ENCODE measurements at regions not wholly inside any gene's neighbourhood (a gene's known extent, or its start where the extent isn't known, plus 50 kb on each side); places are given as distances from the start of the nearest gene placed in this dataset.

DNA sequence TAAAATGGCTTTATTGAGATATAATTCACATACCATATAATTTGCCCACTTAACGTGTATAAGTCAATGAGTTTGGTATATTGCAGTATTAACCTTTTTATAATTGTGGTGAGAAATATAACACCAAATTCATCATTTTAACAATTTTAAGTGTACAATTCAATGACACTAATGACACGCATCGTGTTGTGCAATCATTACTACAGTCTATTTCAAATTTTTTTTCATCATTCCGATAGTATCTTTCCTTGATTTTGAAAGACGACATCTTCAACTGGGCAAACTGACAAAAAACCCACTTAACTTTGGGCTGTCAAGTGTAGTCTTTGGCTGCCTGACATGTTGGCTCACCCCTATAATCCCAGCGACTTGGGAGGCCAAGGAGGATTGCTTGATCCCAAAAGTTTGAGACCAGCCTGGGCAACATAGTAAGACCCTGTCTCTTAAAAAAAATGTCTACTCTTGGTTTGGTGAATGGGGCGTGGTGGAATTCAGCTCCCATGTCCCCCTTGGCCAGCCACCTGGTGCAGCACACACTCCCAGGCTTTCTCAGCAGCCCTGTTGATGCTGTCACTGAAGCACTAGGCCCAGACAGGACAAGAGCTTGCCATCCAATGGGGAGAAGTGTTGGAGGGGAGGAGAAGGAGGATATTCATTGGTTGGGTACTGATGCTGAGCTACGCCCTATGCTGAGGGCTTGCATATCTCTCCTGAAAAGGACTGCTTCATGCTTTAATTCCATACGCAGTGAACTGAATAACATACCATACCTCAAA, 150.5 kb downstream of the CD83 start:
- 92 to 94% methylated on average over 9 of the region's 9 CpGs for WGBS, 2 donors

GRCh38 chr6:14269436-14269835, 151.9 kb downstream of the CD83 start:
- H3K27ac ChIP-seq, result no peak overlapping the region
- no peak overlapping the region for H3K4me3 ChIP-seq
- no peaks in the 10 kb centered on the region for H3K27me3 ChIP-seq
- 63 to 73% methylated on average over 2 of the region's 2 CpGs for WGBS, 2 donors
- peaks cover 0 to 6% (median 0%) of the 10 kb centered on the region in 4 donors for H3K4me1 ChIP-seq
- DNase-seq, result no peak
- peaks cover 0 to 1% (median 0%) of the 10 kb centered on the region in 4 donors for H3K9me3 ChIP-seq
- no peak for ATAC-seq (ENCODE audit: low FRiP score in 2 of 2)
- no peak for TF ChIP-seq EP300 (IDR thresholded peaks at IDR 0.05)
- no peak for TF ChIP-seq CTCF (IDR thresholded peaks at IDR 0.05)
- no peak for TF ChIP-seq POLR2AphosphoS5 (IDR thresholded peaks at IDR 0.05)
- no peak for TF ChIP-seq POLR2A (IDR thresholded peaks at IDR 0.05)
- no peaks in the 10 kb centered on the region for H3K36me3 ChIP-seq

More for the DNA sequence above, 150.5 kb downstream of the CD83 start:
- no peak for ATAC-seq (ENCODE audit: low FRiP score in 2 of 2)
- H3K36me3 ChIP-seq, result no peaks in the 10 kb centered on the region
- no peak for DNase-seq
- TF ChIP-seq POLR2AphosphoS5 (IDR thresholded peaks at IDR 0.05) (no peak), EP300 (IDR thresholded peaks at IDR 0.05) (no peak)
- peaks cover 0 to 3% (median 0%) of the 10 kb centered on the region in 4 donors for H3K4me1 ChIP-seq
- H3K27me3 ChIP-seq, result no peaks in the 10 kb centered on the region
- H3K27ac ChIP-seq, result no peak overlapping the region
- peaks cover 0 to 11% (median 8%) of the 10 kb centered on the region in 4 donors for H3K9me3 ChIP-seq
- no peak overlapping the region for H3K4me3 ChIP-seq

- TF ChIP-seq CTCF (IDR thresholded peaks at IDR 0.05), result no peak
- no peak for TF ChIP-seq POLR2AphosphoS5 (IDR thresholded peaks at IDR 0.05)
- TF ChIP-seq POLR2A (IDR thresholded peaks at IDR 0.05), result no peak
- no peak for TF ChIP-seq EP300 (IDR thresholded peaks at IDR 0.05)
- Histone ChIP-seq H3K27me3 (no peaks in the 10 kb centered on the region), H3K27ac (no peak overlapping the region), H3K36me3 (no peaks in the 10 kb centered on the region), H3K9me3 (no peaks in the 10 kb centered on the region), H3K4me3 (no peak overlapping the region), H3K4me1 (peaks cover 3 to 15% (median 5%) of the 10 kb centered on the region in 4 donors)
- ATAC-seq (ENCODE audit: low FRiP score in 2 of 2) (no peak), DNase-seq (no peak)
- 91 to 97% methylated on average over 5 of the region's 5 CpGs for WGBS, 2 donors
Measured at GRCh38 chr6:14270142-14270893, 152.7 kb downstream of the CD83 start.

GRCh38 chr6:14270925-14271788, 153.6 kb downstream of the CD83 start:
- peak; percentile 66 to 75 for ATAC-seq (ENCODE audit: low FRiP score in 2 of 2)
- WGBS, 2 donors, result 68 to 71% methylated on average over 11 of the region's 11 CpGs

More at GRCh38 chr6:14270925-14271788, 153.6 kb downstream of the CD83 start:
- Histone ChIP-seq H3K4me1 (peaks cover 3 to 24% (median 13%) of the 10 kb centered on the region in 4 donors), H3K27me3 (no peaks in the 10 kb centered on the region), H3K4me3 (no peak overlapping the region), H3K9me3 (no peaks in the 10 kb centered on the region), H3K36me3 (no peaks in the 10 kb centered on the region), H3K27ac (no peak overlapping the region)
- TF ChIP-seq CTCF (IDR thresholded peaks at IDR 0.05) (no peak), POLR2A (IDR thresholded peaks at IDR 0.05) (no peak), EP300 (IDR thresholded peaks at IDR 0.05) (no peak), POLR2AphosphoS5 (IDR thresholded peaks at IDR 0.05) (no peak)
- DNase-seq, result peak in 1 of 2 donors; percentile 41

All from upper lobe of left lung (tissue), 6 donors.